Skin of body (tissue), 1 donor: ENCODE measurements at regions not wholly inside any gene's neighbourhood (a gene's known extent, or its start where the extent isn't known, plus 50 kb on each side); places are given as distances from the start of the nearest gene placed in this dataset.
"Not testable (repeated sequence)": the region's sequence is repeated elsewhere in the genome, so short reads cannot be mapped to it uniquely, and the experiment has no call there.

Source experiments
- DNase-seq: peaks from one replicate; lab custom pipeline; 2025; lab: John Stamatoyannopoulos, UW

- no peak for DNase-seq
These were observed 282.7 kb upstream of the CDH2 start for GRCh38 chr18:28459587-28459986.

- no peak for DNase-seq
These were observed 281.8 kb upstream of the CDH2 start for GRCh38 chr18:28458751-28459150.

- DNase-seq, result no peak
These were observed 280.9 kb upstream of the CDH2 start for GRCh38 chr18:28457784-28458183.

- no peak for DNase-seq
These were observed 279.0 kb upstream of the CDH2 start for GRCh38 chr18:28455971-28456370.

GRCh38 chr18:28439870-28440269, 262.9 kb upstream of the CDH2 start:
- DNase-seq, result no peak

- no peak for DNase-seq
These were observed 261.5 kb upstream of the CDH2 start for GRCh38 chr18:28438381-28438780.

GRCh38 chr18:28432339-28432738, 255.4 kb upstream of the CDH2 start:
- DNase-seq, result no peak

- no peak for DNase-seq
These were observed 249.0 kb upstream of the CDH2 start for GRCh38 chr18:28425886-28426285.

- DNase-seq, result no peak
These were observed 245.6 kb upstream of the CDH2 start for GRCh38 chr18:28422577-28422976.

- DNase-seq, result not testable (repeated sequence)
These were observed 245.0 kb upstream of the CDH2 start for GRCh38 chr18:28421950-28422349.

GRCh38 chr18:28412521-28412920, 235.6 kb upstream of the CDH2 start:
- DNase-seq, result no peak

GRCh38 chr18:28411806-28412205, 234.9 kb upstream of the CDH2 start:
- DNase-seq, result peak; percentile 8

GRCh38 chr18:28409811-28410210, 232.9 kb upstream of the CDH2 start:
- no peak for DNase-seq

GRCh38 chr18:28408528-28408927, 231.6 kb upstream of the CDH2 start:
- no peak for DNase-seq

GRCh38 chr18:28407681-28408080, 230.8 kb upstream of the CDH2 start:
- DNase-seq, result no peak

- DNase-seq, result no peak
These were observed 229.6 kb upstream of the CDH2 start for GRCh38 chr18:28406533-28406932.

- no peak for DNase-seq
These were observed 227.8 kb upstream of the CDH2 start for GRCh38 chr18:28404694-28405093.

GRCh38 chr18:28399781-28400362, 222.9 kb upstream of the CDH2 start:
- DNase-seq, result no peak

- no peak for DNase-seq
These were observed 221.5 kb upstream of the CDH2 start for GRCh38 chr18:28398471-28398870.

- DNase-seq, result no peak
These were observed 213.1 kb upstream of the CDH2 start for GRCh38 chr18:28390022-28390421.

GRCh38 chr18:28382215-28382879, 205.4 kb upstream of the CDH2 start:
- DNase-seq, result no peak

- no peak for DNase-seq
These were observed 195.3 kb upstream of the CDH2 start for GRCh38 chr18:28372186-28372585.

- DNase-seq, result no peak
These were observed 189.7 kb upstream of the CDH2 start for GRCh38 chr18:28366676-28367075.

- no peak for DNase-seq
These were observed 188.5 kb upstream of the CDH2 start for GRCh38 chr18:28365411-28365831.
